ENCODE measurements at regions not wholly inside any gene's neighbourhood (a gene's known extent, or its start where the extent isn't known, plus 50 kb on each side); places are given as distances from the start of the nearest gene placed in this dataset.

- no peak for DNase-seq
- Histone ChIP-seq H2AFZ (ENCODE audit: low read length) (no peak overlapping the region), H3K9ac (ENCODE audit: low read length) (no peak overlapping the region), H3K9me2 (replicated peaks; ENCODE audit: insufficient read depth, low read length) (no peaks in the 10 kb centered on the region), H3K27me3 (replicated peaks; ENCODE audit: insufficient read depth, low read length) (peaks cover 44% of the 10 kb centered on the region), H3K79me2 (ENCODE audit: low read length) (no peaks in the 10 kb centered on the region), H3F3A (ENCODE audit: insufficient read depth, low read length) (peaks cover 9% of the 10 kb centered on the region; the same call in 1 of the 2 replicates), H4K20me1 (ENCODE audit: insufficient read depth, low read length) (no peaks in the 10 kb centered on the region), H3K36me3 (replicated peaks; ENCODE audit: insufficient read depth, low read length) (no peaks in the 10 kb centered on the region), H3K9me3 (replicated peaks; ENCODE audit: insufficient read depth, low read length) (no peaks in the 10 kb centered on the region), H3K4me2 (ENCODE audit: low read depth, low read length) (no peak overlapping the region), H3K4me3 (ENCODE audit: low read length) (no peak overlapping the region), H3K4me1 (ENCODE audit: low read length) (peaks cover 17% of the 10 kb centered on the region), H3K27ac (ENCODE audit: low read length) (no peak overlapping the region)
- TF ChIP-seq CTCF (IDR thresholded peaks at IDR 0.05; ENCODE audit: low read length): no peak
- no peak for TF ChIP-seq EZH2 (optimal IDR thresholded peaks at IDR 0.05; ENCODE audit: low read depth, low read length)
- TF ChIP-seq EZH2phosphoT487 (IDR thresholded peaks at IDR 0.05; ENCODE audit: low read length): no peak
These were observed 267.9 kb downstream of the RPLP1 start for GRCh38 chr15:69720536-69720935.

- Histone ChIP-seq H3K27me3 (replicated peaks; ENCODE audit: insufficient read depth, low read length) (peaks cover 38% of the 10 kb centered on the region), H3K4me2 (ENCODE audit: low read depth, low read length) (no peak overlapping the region), H3K36me3 (replicated peaks; ENCODE audit: insufficient read depth, low read length) (no peaks in the 10 kb centered on the region), H2AFZ (ENCODE audit: low read length) (no peak overlapping the region), H3K4me1 (ENCODE audit: low read length) (peaks cover 31% of the 10 kb centered on the region), H3K27ac (ENCODE audit: low read length) (no peak overlapping the region), H3K9me3 (replicated peaks; ENCODE audit: insufficient read depth, low read length) (no peaks in the 10 kb centered on the region), H3F3A (ENCODE audit: insufficient read depth, low read length) (peaks cover 8% of the 10 kb centered on the region; the same call in 1 of the 2 replicates), H4K20me1 (ENCODE audit: insufficient read depth, low read length) (no peaks in the 10 kb centered on the region), H3K79me2 (ENCODE audit: low read length) (no peaks in the 10 kb centered on the region), H3K9me2 (replicated peaks; ENCODE audit: insufficient read depth, low read length) (no peaks in the 10 kb centered on the region), H3K4me3 (ENCODE audit: low read length) (no peak overlapping the region), H3K9ac (ENCODE audit: low read length) (no peak overlapping the region)
- TF ChIP-seq EZH2phosphoT487 (IDR thresholded peaks at IDR 0.05; ENCODE audit: low read length) (no peak), CTCF (IDR thresholded peaks at IDR 0.05; ENCODE audit: low read length) (no peak), EZH2 (optimal IDR thresholded peaks at IDR 0.05; ENCODE audit: low read depth, low read length) (no peak)
- DNase-seq: no peak
These were observed 270.3 kb downstream of the RPLP1 start for GRCh38 chr15:69722924-69723323.

DNA sequence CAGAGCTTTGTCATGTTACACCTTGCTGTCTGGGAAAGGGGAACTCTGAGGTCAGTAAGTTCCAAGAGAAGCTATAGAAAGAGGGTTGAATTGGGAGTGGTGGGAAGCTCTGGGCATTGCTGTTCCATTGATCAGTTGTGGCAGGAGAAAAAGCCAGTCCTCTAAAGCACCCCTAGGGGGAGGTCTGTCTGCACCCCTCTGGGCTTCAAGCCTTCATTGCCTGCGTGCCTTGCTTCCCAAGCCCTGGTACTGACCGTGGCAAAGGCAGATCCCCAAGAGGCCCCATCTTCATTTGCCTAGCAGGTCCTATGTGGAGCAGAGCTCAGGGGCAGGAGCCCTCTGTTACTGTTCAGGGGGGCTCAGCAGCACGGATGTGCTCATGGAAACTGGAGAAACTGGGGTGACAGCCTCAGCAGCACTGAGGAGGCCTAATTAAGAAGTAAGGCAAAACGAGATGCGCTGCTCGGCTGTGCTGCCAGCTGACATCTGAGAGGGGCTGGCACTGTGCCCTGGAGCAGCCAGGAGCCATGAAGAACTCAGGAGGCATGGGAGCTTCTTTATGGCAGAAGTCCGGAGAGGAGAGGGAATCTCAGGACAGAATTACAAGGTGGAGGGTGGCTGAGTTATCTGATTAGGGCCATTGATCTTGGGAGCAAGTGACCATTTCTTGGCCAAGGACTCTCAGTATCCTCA, 270.9 kb downstream of the RPLP1 start:
- Histone ChIP-seq H3K9me3 (replicated peaks; ENCODE audit: insufficient read depth, low read length) (no peaks in the 10 kb centered on the region), H3F3A (ENCODE audit: insufficient read depth, low read length) (peaks cover 8% of the 10 kb centered on the region; the same call in 1 of the 2 replicates), H3K36me3 (replicated peaks; ENCODE audit: insufficient read depth, low read length) (no peaks in the 10 kb centered on the region), H3K9ac (ENCODE audit: low read length) (no peak overlapping the region), H3K4me1 (ENCODE audit: low read length) (peaks cover 35% of the 10 kb centered on the region), H3K4me2 (ENCODE audit: low read depth, low read length) (no peak overlapping the region), H3K9me2 (replicated peaks; ENCODE audit: insufficient read depth, low read length) (no peaks in the 10 kb centered on the region), H2AFZ (ENCODE audit: low read length) (no peak overlapping the region), H3K4me3 (ENCODE audit: low read length) (no peak overlapping the region), H4K20me1 (ENCODE audit: insufficient read depth, low read length) (no peaks in the 10 kb centered on the region), H3K27ac (ENCODE audit: low read length) (no peak overlapping the region), H3K27me3 (replicated peaks; ENCODE audit: insufficient read depth, low read length) (peaks cover 38% of the 10 kb centered on the region), H3K79me2 (ENCODE audit: low read length) (no peaks in the 10 kb centered on the region)
- TF ChIP-seq CTCF (IDR thresholded peaks at IDR 0.05; ENCODE audit: low read length): no peak
- no peak for TF ChIP-seq EZH2phosphoT487 (IDR thresholded peaks at IDR 0.05; ENCODE audit: low read length)
- TF ChIP-seq EZH2 (optimal IDR thresholded peaks at IDR 0.05; ENCODE audit: low read depth, low read length): no peak
- no peak for DNase-seq

Data from MM.1S (cell line).